ENCODE measurements at regions not wholly inside any gene's neighbourhood (a gene's known extent, or its start where the extent isn't known, plus 50 kb on each side); places are given as distances from the start of the nearest gene placed in this dataset.

- no peak for DNase-seq (ENCODE audit: low spot score)
- no peak overlapping the region for H3K27ac Mint-ChIP-seq
- no peaks in the 10 kb centered on the region for H3K9me3 Mint-ChIP-seq
- no peaks in the 10 kb centered on the region for H3K36me3 Mint-ChIP-seq
- ATAC-seq = no peak
- H3K27me3 Mint-ChIP-seq = no peaks in the 10 kb centered on the region
- no peaks in the 10 kb centered on the region for H3K4me1 Mint-ChIP-seq (ENCODE audit: low read depth in 2 of 2)
- no peak overlapping the region for H3K4me3 Mint-ChIP-seq
Measured at GRCh38 chrY:14139521-14139920, 83.5 kb downstream of the VCY1B start.

- H3K27me3 Mint-ChIP-seq = peaks cover 0 to 7% of the 10 kb centered on the region in 2 donors
- H3K4me1 Mint-ChIP-seq (ENCODE audit: low read depth in 2 of 2) = no peaks in the 10 kb centered on the region
Measured at GRCh38 chrY:14145614-14146013, 89.6 kb downstream of the VCY1B start.

GRCh38 chrY:14182776-14183175 is 126.7 kb downstream of the VCY1B start:
- ATAC-seq (peak in 1 of 2 donors; percentile 57), DNase-seq (ENCODE audit: low spot score) (no peak)
- Mint-ChIP-seq H3K36me3 (peaks cover 5% of the 10 kb centered on the region), H3K4me1 (ENCODE audit: low read depth in 2 of 2) (peaks cover 0 to 11% of the 10 kb centered on the region in 2 donors), H3K27ac (no peak overlapping the region), H3K9me3 (no peaks in the 10 kb centered on the region), H3K27me3 (no peaks in the 10 kb centered on the region), H3K4me3 (peak overlapping the region; percentile 43)

More at GRCh38 chrY:14145614-14146013, 89.6 kb downstream of the VCY1B start:
- no peaks in the 10 kb centered on the region for H3K9me3 Mint-ChIP-seq
- no peak overlapping the region for H3K27ac Mint-ChIP-seq
- no peaks in the 10 kb centered on the region for H3K36me3 Mint-ChIP-seq
- no peak for ATAC-seq
- no peak for DNase-seq (ENCODE audit: low spot score)
- H3K4me3 Mint-ChIP-seq = no peak overlapping the region

- Mint-ChIP-seq H3K36me3 (no peaks in the 10 kb centered on the region), H3K9me3 (no peaks in the 10 kb centered on the region), H3K4me3 (no peak overlapping the region), H3K27me3 (no peaks in the 10 kb centered on the region), H3K4me1 (ENCODE audit: low read depth in 2 of 2) (no peaks in the 10 kb centered on the region), H3K27ac (no peak overlapping the region)
- DNase-seq (ENCODE audit: low spot score) (no peak), ATAC-seq (no peak)
Measured at GRCh38 chrY:14222014-14222413, 166.0 kb downstream of the VCY1B start.

GRCh38 chrY:14231703-14232102 is 175.7 kb downstream of the VCY1B start:
- Mint-ChIP-seq H3K4me3 (no peak overlapping the region), H3K9me3 (no peaks in the 10 kb centered on the region)

GRCh38 chrY:14235070-14235469 is 179.0 kb downstream of the VCY1B start:
- no peaks in the 10 kb centered on the region for H3K4me1 Mint-ChIP-seq (ENCODE audit: low read depth in 2 of 2)
- no peak overlapping the region for H3K4me3 Mint-ChIP-seq
- DNase-seq (ENCODE audit: low spot score) = no peak
- no peak overlapping the region for H3K27ac Mint-ChIP-seq
- ATAC-seq = no peak
- no peaks in the 10 kb centered on the region for H3K27me3 Mint-ChIP-seq
- H3K36me3 Mint-ChIP-seq = peaks cover 6% of the 10 kb centered on the region
- no peaks in the 10 kb centered on the region for H3K9me3 Mint-ChIP-seq

More at GRCh38 chrY:14231703-14232102, 175.7 kb downstream of the VCY1B start:
- ATAC-seq (no peak), DNase-seq (ENCODE audit: low spot score) (no peak)
- Mint-ChIP-seq H3K27ac (no peak overlapping the region), H3K27me3 (no peaks in the 10 kb centered on the region), H3K36me3 (peaks cover 4% of the 10 kb centered on the region), H3K4me1 (ENCODE audit: low read depth in 2 of 2) (no peaks in the 10 kb centered on the region)

GRCh38 chrY:14238277-14238676 is 182.2 kb downstream of the VCY1B start:
- DNase-seq (ENCODE audit: low spot score) (no peak), ATAC-seq (no peak)
- H3K27me3 Mint-ChIP-seq = no peaks in the 10 kb centered on the region
- H3K4me1 Mint-ChIP-seq (ENCODE audit: low read depth in 2 of 2) = no peaks in the 10 kb centered on the region
- H3K36me3 Mint-ChIP-seq = peaks cover 6% of the 10 kb centered on the region
- H3K9me3 Mint-ChIP-seq = no peaks in the 10 kb centered on the region
- H3K27ac Mint-ChIP-seq = no peak overlapping the region
- H3K4me3 Mint-ChIP-seq = no peak overlapping the region

- no peak for DNase-seq (ENCODE audit: low spot score)
- H3K4me1 Mint-ChIP-seq (ENCODE audit: low read depth in 2 of 2) = no peaks in the 10 kb centered on the region
- H3K9me3 Mint-ChIP-seq = no peaks in the 10 kb centered on the region
- ATAC-seq = no peak
- no peak overlapping the region for H3K4me3 Mint-ChIP-seq
- H3K36me3 Mint-ChIP-seq = no peaks in the 10 kb centered on the region
- H3K27ac Mint-ChIP-seq = no peak overlapping the region
- H3K27me3 Mint-ChIP-seq = no peaks in the 10 kb centered on the region
Measured at GRCh38 chrY:14246948-14247347, 190.9 kb downstream of the VCY1B start.

GRCh38 chrY:14248878-14249576 is 193.0 kb downstream of the VCY1B start:
- Mint-ChIP-seq H3K4me1 (ENCODE audit: low read depth in 2 of 2) (no peaks in the 10 kb centered on the region), H3K9me3 (no peaks in the 10 kb centered on the region), H3K36me3 (no peaks in the 10 kb centered on the region), H3K27ac (no peak overlapping the region), H3K27me3 (no peaks in the 10 kb centered on the region), H3K4me3 (no peak overlapping the region)
- no peak for ATAC-seq
- no peak for DNase-seq (ENCODE audit: low spot score)

- Mint-ChIP-seq H3K4me3 (peak overlapping the region; percentile 5), H3K36me3 (no peaks in the 10 kb centered on the region), H3K27me3 (peaks cover 0 to 7% of the 10 kb centered on the region in 2 donors), H3K4me1 (ENCODE audit: low read depth in 2 of 2) (no peaks in the 10 kb centered on the region), H3K27ac (no peak overlapping the region), H3K9me3 (no peaks in the 10 kb centered on the region)
- ATAC-seq (no peak), DNase-seq (ENCODE audit: low spot score) (no peak)
Measured at GRCh38 chrY:14255965-14256816, 200.2 kb downstream of the VCY1B start.

GRCh38 chrY:14256817-14257168 is 200.8 kb downstream of the VCY1B start:
- no peak for DNase-seq (ENCODE audit: low spot score)
- H3K4me1 Mint-ChIP-seq (ENCODE audit: low read depth in 2 of 2) = no peaks in the 10 kb centered on the region
- H3K4me3 Mint-ChIP-seq = peak overlapping the region; percentile 5
- H3K36me3 Mint-ChIP-seq = no peaks in the 10 kb centered on the region
- peaks cover 0 to 7% of the 10 kb centered on the region in 2 donors for H3K27me3 Mint-ChIP-seq
- ATAC-seq = no peak
- no peak overlapping the region for H3K27ac Mint-ChIP-seq
- no peaks in the 10 kb centered on the region for H3K9me3 Mint-ChIP-seq

GRCh38 chrY:14277029-14277428 is 221.0 kb downstream of the VCY1B start:
- Mint-ChIP-seq H3K27me3 (no peaks in the 10 kb centered on the region), H3K27ac (no peak overlapping the region), H3K36me3 (no peaks in the 10 kb centered on the region), H3K4me1 (ENCODE audit: low read depth in 2 of 2) (no peaks in the 10 kb centered on the region), H3K4me3 (no peak overlapping the region), H3K9me3 (no peaks in the 10 kb centered on the region)
- ATAC-seq (no peak), DNase-seq (ENCODE audit: low spot score) (no peak)

GRCh38 chrY:14290656-14291375 is 233.5 kb upstream of the NLGN4Y start:
- H3K4me3 Mint-ChIP-seq = no peak overlapping the region
- DNase-seq (ENCODE audit: low spot score) (no peak), ATAC-seq (no peak)
- H3K27me3 Mint-ChIP-seq = no peaks in the 10 kb centered on the region
- H3K9me3 Mint-ChIP-seq = no peaks in the 10 kb centered on the region
- no peaks in the 10 kb centered on the region for H3K4me1 Mint-ChIP-seq (ENCODE audit: low read depth in 2 of 2)
- no peaks in the 10 kb centered on the region for H3K36me3 Mint-ChIP-seq
- no peak overlapping the region for H3K27ac Mint-ChIP-seq

GRCh38 chrY:14292382-14292781 is 231.9 kb upstream of the NLGN4Y start:
- H3K27me3 Mint-ChIP-seq = no peaks in the 10 kb centered on the region
- no peak overlapping the region for H3K4me3 Mint-ChIP-seq
- no peak for ATAC-seq
- no peaks in the 10 kb centered on the region for H3K4me1 Mint-ChIP-seq (ENCODE audit: low read depth in 2 of 2)
- no peaks in the 10 kb centered on the region for H3K36me3 Mint-ChIP-seq
- no peak for DNase-seq (ENCODE audit: low spot score)
- H3K9me3 Mint-ChIP-seq = no peaks in the 10 kb centered on the region
- no peak overlapping the region for H3K27ac Mint-ChIP-seq
